NCI-H187 treated with DMSO at 0.1 percent for 48 hours (cell line): ENCODE measurements at regions not wholly inside any gene's neighbourhood (a gene's known extent, or its start where the extent isn't known, plus 50 kb on each side); places are given as distances from the start of the nearest gene placed in this dataset.
"Not testable (repeated sequence)": the region's sequence is repeated elsewhere in the genome, so short reads cannot be mapped to it uniquely, and the experiment has no call there.

Experiments
- DNase-seq: peaks from one replicate; lab custom pipeline; 2025; lab: John Stamatoyannopoulos, UW

GRCh38 chr1:55298167-55298894 is 83.2 kb upstream of the USP24 start:
- no peak for DNase-seq

DNA sequence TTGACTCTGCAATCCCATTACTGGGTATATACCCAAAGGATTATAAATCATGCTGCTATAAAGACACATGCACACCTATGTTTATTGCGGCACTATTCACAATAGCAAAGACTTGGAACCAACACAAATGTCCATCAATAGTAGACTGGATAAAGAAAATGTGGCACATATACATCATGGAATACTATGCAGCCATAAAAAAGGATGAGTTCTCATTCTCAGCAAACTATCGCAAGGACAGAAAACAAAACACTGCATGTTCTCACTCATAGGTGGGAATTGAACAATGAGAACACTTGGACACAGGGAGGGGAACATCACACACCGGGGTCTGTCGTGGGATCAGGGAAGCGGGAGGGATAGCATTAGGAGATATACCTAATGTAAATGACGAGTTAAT is 81.1 kb upstream of the USP24 start:
- not testable (repeated sequence) for DNase-seq

GRCh38 chr1:55289614-55290013 is 74.5 kb upstream of the USP24 start:
- no peak for DNase-seq

GRCh38 chr1:55289042-55289441 is 73.9 kb upstream of the USP24 start:
- no peak for DNase-seq

DNA sequence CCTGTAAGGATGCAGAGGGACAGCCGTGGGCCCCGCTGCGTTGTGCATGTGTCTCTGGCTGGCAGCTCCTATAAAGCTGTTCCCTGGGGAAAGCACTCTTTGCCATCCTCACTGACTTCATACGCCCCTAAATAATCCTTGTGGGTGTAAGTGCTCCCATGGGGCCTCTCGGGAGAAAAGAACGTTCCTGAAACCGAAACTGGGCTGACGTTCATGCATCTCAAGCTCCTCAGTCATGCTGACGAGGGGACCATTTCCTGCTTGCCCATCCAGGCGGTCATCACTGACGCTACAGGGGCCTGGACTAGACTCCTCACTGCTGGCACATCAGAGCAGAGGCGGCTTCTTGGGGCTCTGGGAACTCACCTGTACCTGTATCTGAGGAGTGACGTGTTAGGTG is 73.1 kb upstream of the USP24 start:
- DNase-seq: no peak

GRCh38 chr1:55287723-55288122 is 72.6 kb upstream of the USP24 start:
- DNase-seq: no peak

DNA sequence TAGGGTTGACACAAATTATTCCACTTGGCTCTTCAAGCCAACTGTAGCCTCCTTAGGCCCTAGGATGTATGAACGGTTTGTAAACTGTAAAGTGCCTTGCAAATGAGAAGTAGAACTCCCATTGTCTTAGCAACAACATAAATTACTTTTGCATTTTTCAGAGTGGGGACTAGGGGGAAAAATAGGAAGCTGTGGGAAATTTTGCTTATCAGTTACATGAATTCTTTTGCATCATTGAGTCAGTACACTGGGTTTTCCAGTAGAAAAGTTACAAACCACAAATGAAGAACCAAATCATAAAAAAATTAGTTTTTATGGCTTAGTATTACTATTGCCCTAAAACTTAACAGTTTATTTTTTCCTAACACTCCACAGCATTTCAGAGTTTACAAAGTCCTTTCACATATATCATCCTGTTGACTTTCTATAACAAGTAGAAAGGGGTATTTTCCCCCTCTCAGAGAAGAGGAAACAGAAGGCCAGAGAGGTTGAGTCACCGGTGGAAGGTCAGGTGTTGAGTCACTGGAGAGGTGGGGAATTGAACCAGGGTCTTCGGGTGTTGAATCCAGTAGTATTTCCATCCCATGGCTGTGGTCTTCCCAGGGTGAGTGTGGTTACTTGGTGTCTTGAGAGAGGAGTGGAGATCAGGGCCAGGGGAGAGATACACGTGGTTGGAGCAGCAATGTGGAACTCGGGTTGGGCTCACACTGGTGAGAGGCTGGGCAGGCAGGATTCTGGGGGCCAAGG is 71.9 kb upstream of the USP24 start:
- DNase-seq: no peak

DNA sequence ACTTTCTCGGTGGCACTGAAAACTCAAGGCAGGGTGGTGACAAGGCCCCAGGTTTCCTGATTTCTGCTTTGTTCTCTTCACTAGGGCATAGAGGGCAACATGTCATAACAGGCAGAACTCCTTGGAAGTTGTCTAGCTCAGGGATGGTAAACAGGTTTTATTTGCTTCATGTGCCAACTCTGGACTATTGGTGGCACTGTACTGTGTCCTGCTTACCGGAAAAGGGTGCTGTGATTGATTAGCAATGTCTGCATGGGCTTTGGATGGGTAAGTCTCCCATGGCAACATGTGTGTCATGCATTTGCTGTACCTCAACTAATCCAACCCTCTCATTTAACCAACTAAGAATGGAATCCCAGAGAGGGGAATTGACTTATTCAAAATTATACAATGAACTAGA is 70.7 kb upstream of the USP24 start:
- DNase-seq: no peak

DNA sequence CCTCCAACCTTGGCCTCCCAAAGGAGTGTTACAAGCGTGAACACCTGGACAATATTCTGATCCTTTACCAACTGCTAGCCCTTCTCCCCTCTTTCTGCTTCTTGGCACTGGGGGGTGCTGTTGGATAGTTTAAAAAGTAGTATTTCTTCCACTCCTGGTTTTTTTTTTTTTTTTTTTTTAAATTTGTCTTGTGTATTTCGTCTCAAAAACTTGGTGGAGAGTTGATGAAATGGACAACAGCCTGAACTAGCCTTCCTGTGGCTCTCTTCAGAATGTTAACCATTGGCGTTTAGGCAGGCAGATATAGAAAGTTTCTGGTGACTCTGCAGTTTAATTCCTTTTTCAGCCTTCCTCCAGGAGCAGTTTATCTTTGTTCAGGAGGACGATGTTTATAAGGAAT is 69.7 kb upstream of the USP24 start:
- DNase-seq: no peak

GRCh38 chr1:55282058-55282457 is 66.9 kb upstream of the USP24 start:
- DNase-seq: no peak

DNA sequence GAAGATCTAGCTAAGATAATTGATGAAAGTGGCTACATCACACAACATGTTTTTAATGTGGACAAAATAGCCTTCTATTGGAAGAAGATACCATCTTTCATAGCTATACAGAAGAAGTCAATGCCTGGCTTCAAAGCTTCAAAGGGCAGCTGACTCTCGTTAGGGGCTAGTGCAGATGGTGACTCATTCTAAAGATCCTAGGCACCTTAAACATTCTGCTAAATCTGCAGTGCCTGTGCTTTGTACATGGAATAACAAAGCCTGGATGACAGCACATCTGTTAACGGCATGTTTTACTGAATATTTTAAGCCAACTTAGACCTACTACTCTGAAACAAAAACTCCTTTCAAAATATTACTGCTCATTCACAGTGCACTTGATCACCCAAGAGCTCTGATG is 65.6 kb upstream of the USP24 start:
- DNase-seq: no peak

- DNase-seq: no peak
These were observed 64.5 kb upstream of the USP24 start for GRCh38 chr1:55279627-55280026.

- DNase-seq: no peak
These were observed 63.2 kb upstream of the USP24 start for GRCh38 chr1:55278378-55278777.

- no peak for DNase-seq
These were observed 62.4 kb upstream of the USP24 start for GRCh38 chr1:55277377-55278130.

DNA sequence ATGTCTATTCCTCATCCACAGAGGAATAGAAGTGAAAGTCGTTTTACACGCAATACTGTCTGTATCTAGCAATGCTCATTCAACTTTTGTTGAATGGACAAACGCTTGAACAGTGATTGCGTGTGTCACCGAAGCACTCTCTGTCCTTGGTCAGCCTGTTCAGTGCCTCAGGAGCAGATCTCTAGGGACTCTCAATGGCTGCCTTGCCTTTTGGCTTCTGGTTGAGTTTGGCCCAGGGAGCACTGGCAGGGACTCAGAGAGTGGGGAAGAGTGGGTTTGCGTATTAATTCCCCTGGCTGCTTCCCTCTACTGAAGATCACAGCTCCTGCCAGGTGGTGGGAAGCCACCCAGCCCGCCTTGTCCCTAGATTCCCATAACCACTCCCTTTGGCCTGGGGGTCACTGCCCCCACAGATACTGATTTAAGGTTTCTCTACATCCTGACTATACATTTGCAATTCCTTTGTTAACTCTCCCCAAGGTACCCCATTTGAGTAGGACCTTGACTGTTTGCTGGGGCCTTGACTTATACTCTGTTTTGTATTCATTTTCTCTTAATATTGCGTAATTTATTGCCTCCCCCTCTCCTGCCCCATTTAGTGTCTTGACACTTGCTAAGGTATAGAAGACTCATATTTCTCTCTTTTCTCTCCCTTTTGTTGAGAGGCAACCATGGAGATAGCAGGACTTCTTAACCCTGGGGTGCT is 61.7 kb upstream of the USP24 start:
- DNase-seq: no peak

- no peak for DNase-seq
These were observed 60.8 kb upstream of the USP24 start for GRCh38 chr1:55275941-55276341.

DNA sequence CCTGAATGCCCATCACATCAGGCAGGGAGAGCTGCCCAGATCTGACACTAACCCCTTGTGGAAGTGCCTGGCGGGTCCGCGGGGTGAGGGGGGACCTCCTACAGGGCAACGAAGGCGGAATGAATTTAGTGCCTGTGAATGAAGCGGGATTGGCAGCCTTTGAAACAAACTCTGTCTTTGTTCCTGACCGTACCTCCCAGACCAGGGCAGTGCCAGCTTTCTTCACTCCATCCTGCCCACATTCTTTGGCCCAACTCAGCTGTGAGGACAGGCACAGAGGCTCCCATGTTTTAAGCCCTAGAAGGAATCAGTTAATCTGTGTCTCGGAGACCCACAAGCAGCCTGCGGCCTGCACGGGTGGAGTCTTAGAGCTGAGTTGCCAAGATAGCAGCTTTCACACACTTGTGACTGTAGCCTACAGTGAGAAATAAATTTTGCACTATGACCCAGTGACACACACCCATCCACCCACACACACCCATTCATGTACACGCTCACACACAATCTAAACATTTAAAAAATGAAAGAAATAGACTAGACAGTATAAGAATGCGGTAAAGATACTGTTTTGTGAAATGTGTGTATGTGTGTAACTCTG is 60.1 kb upstream of the USP24 start:
- DNase-seq: no peak

DNA sequence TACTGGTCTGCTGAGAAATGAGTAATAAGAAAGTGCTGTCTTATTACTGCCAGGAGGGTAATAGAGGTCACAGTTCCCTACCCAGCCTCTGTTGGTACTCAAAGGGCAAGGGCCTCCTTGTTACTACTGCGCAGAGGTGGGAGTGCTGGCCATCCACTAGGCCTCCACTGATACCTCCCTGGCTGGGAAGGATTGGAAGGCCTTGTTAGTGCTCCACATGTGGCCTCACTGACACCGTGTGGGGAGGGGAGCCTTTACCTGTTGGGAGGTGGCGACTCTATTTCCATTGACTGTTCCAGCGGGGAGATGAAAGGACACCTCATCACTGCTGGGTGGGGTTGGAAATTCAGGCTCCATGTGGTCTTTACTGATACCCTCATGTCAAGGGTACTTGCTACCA is 57.8 kb upstream of the USP24 start:
- DNase-seq: no peak
